Adrenal gland (tissue), 5 donors: ENCODE measurements at regions not wholly inside any gene's neighbourhood (a gene's known extent, or its start where the extent isn't known, plus 50 kb on each side); places are given as distances from the start of the nearest gene placed in this dataset.

Experiments
- CTCF ChIP-seq, 6 experiments: fragments of 450-650 bp in 4 of 6; fragments of 200-600 bp in 2 of 6; sonication (generic) in 1 of 6; IDR thresholded peaks; 1 replicate in 5 of 6; 2 replicates in 1 of 6; pipeline versions ENCODE4 v1.5.1 to v1.8.0; 2016 to 2021; ENCODE audit warnings: antibody characterized with exemption in 6 of 6, mild to moderate bottlenecking in 2 of 6, moderate library complexity in 1 of 6
- POLR2A ChIP-seq, 2 donors: fragments of 450-650 bp; IDR thresholded peaks; one replicate each; pipeline ENCODE4 v1.6.1; 2017; ENCODE audit warnings: antibody characterized with exemption in 2 of 2, mild to moderate bottlenecking in 2 of 2, moderate library complexity in 1 of 2
- donor health status: DM: no; HTN: no; CAD: no.

- TF ChIP-seq CTCF (IDR thresholded peaks at IDR 0.05): no peak
- no peak for TF ChIP-seq POLR2A (IDR thresholded peaks at IDR 0.05)
These were observed 577.0 kb downstream of the C4orf33 start for GRCh38 chr4:129672941-129673340.
